A673 (cell line): ENCODE measurements at regions not wholly inside any gene's neighbourhood (a gene's known extent, or its start where the extent isn't known, plus 50 kb on each side); places are given as distances from the start of the nearest gene placed in this dataset.

ENCODE experiments used
- BruUV-seq: library from RNA; stranded (reverse); fragments of 400-500 nt; replicated peaks from 2 replicates; lab custom pipeline; 2021; lab: Mats Ljungman, UMichigan
- CTCF ChIA-PET: fragments of 300-600 bp; sonication (Branson Sonifier 250); formaldehyde crosslinking; loops from one replicate; lab custom pipeline; 2022; ENCODE audit warnings: antibody characterized with exemption; lab: Charles Lee
- POLR2A ChIA-PET: fragments of 300-600 bp; sonication (Branson Sonifier 250); formaldehyde crosslinking; loops from one replicate; lab custom pipeline; 2022; ENCODE audit warnings: antibody characterized with exemption; ENCODE audit not compliant: low non-redundant PET; lab: Charles Lee
- DNase-seq: peaks from one replicate; pipeline ENCODE4 v3.0.0-alpha.2; 2015; ENCODE audit warnings: low spot score
- H3K27ac ChIP-seq: fragments of 200-600 bp; sonication (generic); 2 replicates; pipeline ENCODE4 v1.5.1; 2016; ENCODE audit warnings: mixed run types, low read depth, mild to moderate bottlenecking, mixed read lengths, antibody characterized with exemption, low read length; ENCODE audit not compliant: poor library complexity, severe bottlenecking
- H3K27me3 ChIP-seq: fragments of 200-600 bp; sonication (generic); replicated peaks from 2 replicates; pipeline ENCODE4 v1.6.1; 2017; ENCODE audit warnings: mixed run types, low read depth, mild to moderate bottlenecking, mixed read lengths, antibody characterized with exemption, low read length; ENCODE audit not compliant: insufficient read depth, poor library complexity
- H3K36me3 ChIP-seq: fragments of 200-600 bp; sonication (generic); 2 replicates; pipeline ENCODE4 v1.6.1; 2016; ENCODE audit warnings: mixed run types, mild to moderate bottlenecking, mixed read lengths, antibody characterized with exemption, low read length; ENCODE audit not compliant: insufficient read depth, poor library complexity, severe bottlenecking
- H3K4me1 ChIP-seq: fragments of 200-600 bp; sonication (generic); 2 replicates; pipeline ENCODE4 v1.6.1; 2017; ENCODE audit warnings: mixed run types, mild to moderate bottlenecking, mixed read lengths, antibody characterized with exemption, low read length; ENCODE audit not compliant: insufficient read depth, poor library complexity, severe bottlenecking
- H3K4me3 ChIP-seq: fragments of 200-600 bp; sonication (generic); 2 replicates; pipeline ENCODE4 v1.5.1; 2016; ENCODE audit warnings: low read depth, mixed run types, mild to moderate bottlenecking, mixed read lengths, low read length; ENCODE audit not compliant: poor library complexity, severe bottlenecking
- H3K9me3 ChIP-seq: fragments of 200-600 bp; sonication (generic); 2 replicates; pipeline ENCODE4 v1.6.1; 2016; ENCODE audit warnings: mixed run types, low read depth, mild to moderate bottlenecking, mixed read lengths, antibody characterized with exemption, low read length; ENCODE audit not compliant: poor library complexity, severe bottlenecking
- EZH2 ChIP-seq: fragments of 200-600 bp; sonication (generic); IDR thresholded peaks from 2 replicates; pipeline ENCODE4 v1.6.1; 2017; ENCODE audit warnings: borderline replicate concordance, low read depth, mild to moderate bottlenecking, mixed read lengths, antibody characterized with exemption, low read length; ENCODE audit not compliant: poor library complexity, severe bottlenecking
- intact Hi-C: fragments of 100-400 bp; cut with micrococcal nuclease; formaldehyde crosslinking; loops from one replicate; pipeline ENCODE4 v1.10.0; 2022; ENCODE audit not compliant: unreplicated experiment
- TF ChIP-seq, protein P1 (sequence below): fragments of 300-800, 200-600 bp; sonication (generic); conservative IDR thresholded peaks from 2 replicates; pipeline ENCODE4 v1.5.1; 2017; ENCODE audit warnings: low read depth, mild to moderate bottlenecking, antibody characterized with exemption, low read length, moderate library complexity, mixed read lengths

DNA sequence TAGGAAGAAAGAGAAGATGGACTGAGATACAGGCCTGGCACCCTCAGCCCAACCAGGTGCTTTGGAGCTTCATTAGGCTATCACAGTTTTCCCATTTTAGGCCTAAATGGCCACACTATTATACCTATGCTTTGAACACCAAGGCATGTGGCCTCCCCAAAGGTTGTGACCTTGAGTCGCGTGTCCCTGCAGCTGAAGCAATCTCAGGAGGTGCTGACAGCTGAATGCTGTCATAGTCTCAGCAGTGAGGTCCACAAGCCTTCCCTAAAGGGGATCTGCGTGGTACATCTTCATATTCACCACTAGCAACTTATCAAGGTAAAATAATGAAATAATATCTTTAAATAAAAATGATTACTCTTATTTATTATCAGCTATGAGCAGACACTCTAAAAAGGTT is 707.9 kb upstream of the NRSN1 start:
- Histone ChIP-seq H3K9me3 (no peaks in the 10 kb centered on the region), H3K4me1 (peaks cover 6% of the 10 kb centered on the region), H3K27me3 (no peaks in the 10 kb centered on the region), H3K27ac (no peak overlapping the region), H3K36me3 (no peaks in the 10 kb centered on the region), H3K4me3 (no peak overlapping the region)
- BruUV-seq = no TSS peak
- ChIA-PET POLR2A (no interaction called here), CTCF (no interaction called here)
- TF ChIP-seq EZH2 = no peak
- TF ChIP-seq, protein P1, sequence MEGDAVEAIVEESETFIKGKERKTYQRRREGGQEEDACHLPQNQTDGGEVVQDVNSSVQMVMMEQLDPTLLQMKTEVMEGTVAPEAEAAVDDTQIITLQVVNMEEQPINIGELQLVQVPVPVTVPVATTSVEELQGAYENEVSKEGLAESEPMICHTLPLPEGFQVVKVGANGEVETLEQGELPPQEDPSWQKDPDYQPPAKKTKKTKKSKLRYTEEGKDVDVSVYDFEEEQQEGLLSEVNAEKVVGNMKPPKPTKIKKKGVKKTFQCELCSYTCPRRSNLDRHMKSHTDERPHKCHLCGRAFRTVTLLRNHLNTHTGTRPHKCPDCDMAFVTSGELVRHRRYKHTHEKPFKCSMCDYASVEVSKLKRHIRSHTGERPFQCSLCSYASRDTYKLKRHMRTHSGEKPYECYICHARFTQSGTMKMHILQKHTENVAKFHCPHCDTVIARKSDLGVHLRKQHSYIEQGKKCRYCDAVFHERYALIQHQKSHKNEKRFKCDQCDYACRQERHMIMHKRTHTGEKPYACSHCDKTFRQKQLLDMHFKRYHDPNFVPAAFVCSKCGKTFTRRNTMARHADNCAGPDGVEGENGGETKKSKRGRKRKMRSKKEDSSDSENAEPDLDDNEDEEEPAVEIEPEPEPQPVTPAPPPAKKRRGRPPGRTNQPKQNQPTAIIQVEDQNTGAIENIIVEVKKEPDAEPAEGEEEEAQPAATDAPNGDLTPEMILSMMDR = no peak
- intact Hi-C loops = no loop called here
- DNase-seq = no peak

DNA sequence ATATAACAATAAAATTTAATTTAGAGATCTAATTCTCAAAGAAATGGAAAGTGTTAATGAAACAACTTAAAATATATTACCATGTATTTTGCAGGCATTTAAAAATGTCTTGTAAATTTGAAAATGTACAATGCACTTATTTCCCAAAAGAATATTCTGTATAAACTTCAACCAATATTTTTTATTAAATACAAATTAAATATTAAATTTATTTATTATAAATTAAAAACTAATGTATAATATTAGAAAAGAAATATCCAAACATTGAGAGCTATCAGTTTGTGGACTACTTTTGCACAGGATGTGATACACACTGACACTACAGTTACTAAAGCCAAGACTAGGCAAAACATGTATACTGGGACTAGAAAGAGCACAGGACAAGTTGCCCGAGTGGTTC is 707.0 kb upstream of the NRSN1 start:
- no peak overlapping the region for H3K4me3 ChIP-seq
- no peaks in the 10 kb centered on the region for H3K9me3 ChIP-seq
- no peak overlapping the region for H3K27ac ChIP-seq
- BruUV-seq = no TSS peak
- no peaks in the 10 kb centered on the region for H3K36me3 ChIP-seq
- no peak for TF ChIP-seq EZH2
- TF ChIP-seq, protein P1 = no peak
- no peaks in the 10 kb centered on the region for H3K27me3 ChIP-seq
- intact Hi-C loops = no loop called here
- no peak for DNase-seq
- ChIA-PET CTCF (no interaction called here), POLR2A (no interaction called here)
- H3K4me1 ChIP-seq = peaks cover under 1% of the 10 kb centered on the region

DNA sequence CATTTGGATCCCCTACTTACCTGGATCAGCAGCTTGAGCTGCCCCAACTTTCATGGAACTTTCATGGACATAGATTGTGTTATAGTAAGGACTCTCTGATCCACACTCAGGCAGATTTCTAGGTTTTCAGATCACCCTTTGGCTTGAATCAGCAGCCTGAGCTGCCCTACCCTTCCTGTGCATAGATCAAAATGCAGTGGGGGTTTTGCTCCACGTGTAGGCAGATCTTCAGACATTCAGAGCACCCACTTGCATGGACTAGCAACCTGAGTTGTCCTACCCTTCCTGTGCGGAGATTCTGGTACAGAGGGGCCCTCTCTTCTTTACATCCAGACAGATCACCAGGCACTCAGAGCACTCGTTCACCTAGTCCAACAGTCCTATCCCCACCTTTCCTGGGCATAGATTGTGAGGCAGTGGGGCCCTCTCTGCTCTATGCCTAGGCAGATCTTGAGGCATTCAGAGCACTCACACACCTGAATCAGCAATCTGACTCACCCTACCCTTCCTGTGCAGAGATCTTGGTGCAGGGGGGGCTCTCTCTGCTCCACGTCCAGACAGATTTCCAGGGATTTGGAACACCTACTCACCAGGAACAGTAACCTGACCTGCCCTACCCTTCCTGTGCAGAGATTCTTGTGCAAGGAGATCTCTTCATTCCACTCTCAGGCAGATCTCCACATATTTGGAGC is 705.2 kb upstream of the NRSN1 start:
- Histone ChIP-seq H3K9me3 (no peaks in the 10 kb centered on the region), H3K36me3 (no peaks in the 10 kb centered on the region), H3K4me1 (no peaks in the 10 kb centered on the region), H3K27ac (no peak overlapping the region), H3K27me3 (no peaks in the 10 kb centered on the region), H3K4me3 (no peak overlapping the region)
- no peak for DNase-seq
- BruUV-seq = no TSS peak
- POLR2A ChIA-PET = no interaction called here
- intact Hi-C loops = no loop called here
- CTCF ChIA-PET = no interaction called here
- no peak for TF ChIP-seq EZH2
- TF ChIP-seq, protein P1 = no peak
